ENCODE measurements at regions not wholly inside any gene's neighbourhood (a gene's known extent, or its start where the extent isn't known, plus 50 kb on each side); places are given as distances from the start of the nearest gene placed in this dataset.

GRCh38 chr4:33193109-33193508 is 2472.9 kb downstream of the PCDH7 start:
- Mint-ChIP-seq H3K36me3 (ENCODE audit: insufficient read depth) (no peaks in the 10 kb centered on the region), H3K4me3 (no peak overlapping the region), H3K27me3 (no peaks in the 10 kb centered on the region), H3K27ac (ENCODE audit: low read depth) (no peak overlapping the region), H3K4me1 (no peaks in the 10 kb centered on the region), H3K9me3 (peaks cover 15% of the 10 kb centered on the region)
- DNase-seq (ENCODE audit: low spot score in 2 of 2) (no peak), ATAC-seq (replicated peaks; ENCODE audit: extremely low read depth, poor library complexity, severe bottlenecking) (no peak)

GRCh38 chr4:33200377-33200776 is 2480.2 kb downstream of the PCDH7 start:
- ATAC-seq (replicated peaks; ENCODE audit: extremely low read depth, poor library complexity, severe bottlenecking) (no peak), DNase-seq (ENCODE audit: low spot score in 2 of 2) (no peak)
- Mint-ChIP-seq H3K27me3 (no peaks in the 10 kb centered on the region), H3K9me3 (peaks cover 29% of the 10 kb centered on the region), H3K36me3 (ENCODE audit: insufficient read depth) (no peaks in the 10 kb centered on the region), H3K27ac (ENCODE audit: low read depth) (no peak overlapping the region), H3K4me3 (no peak overlapping the region), H3K4me1 (no peaks in the 10 kb centered on the region)

DNA sequence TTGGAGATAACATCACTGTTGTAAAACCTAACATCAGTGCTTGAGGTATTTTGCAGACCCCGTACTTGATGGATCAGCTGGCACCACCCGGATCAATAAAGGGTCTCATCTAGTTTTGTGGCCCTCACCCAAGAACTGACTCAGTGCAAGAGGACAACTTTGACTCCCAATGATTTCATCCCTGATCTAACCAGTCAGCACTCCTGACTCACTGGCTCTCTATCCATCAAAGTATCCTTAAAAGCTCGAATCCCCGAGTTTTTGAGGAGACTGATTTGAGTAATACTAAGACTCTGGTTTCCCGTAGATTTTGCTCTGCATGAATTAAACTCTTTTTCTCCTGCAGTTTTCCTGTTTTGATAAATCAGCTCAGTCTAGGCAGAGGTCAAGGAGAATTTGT is 2498.1 kb downstream of the PCDH7 start:
- DNase-seq (ENCODE audit: low spot score in 2 of 2) (no peak), ATAC-seq (replicated peaks; ENCODE audit: extremely low read depth, poor library complexity, severe bottlenecking) (no peak)
- no peaks in the 10 kb centered on the region for H3K4me1 Mint-ChIP-seq
- no peaks in the 10 kb centered on the region for H3K36me3 Mint-ChIP-seq (ENCODE audit: insufficient read depth)
- no peak overlapping the region for H3K4me3 Mint-ChIP-seq
- no peak overlapping the region for H3K27ac Mint-ChIP-seq (ENCODE audit: low read depth)
- peaks cover 10% of the 10 kb centered on the region for H3K9me3 Mint-ChIP-seq
- no peaks in the 10 kb centered on the region for H3K27me3 Mint-ChIP-seq

DNA sequence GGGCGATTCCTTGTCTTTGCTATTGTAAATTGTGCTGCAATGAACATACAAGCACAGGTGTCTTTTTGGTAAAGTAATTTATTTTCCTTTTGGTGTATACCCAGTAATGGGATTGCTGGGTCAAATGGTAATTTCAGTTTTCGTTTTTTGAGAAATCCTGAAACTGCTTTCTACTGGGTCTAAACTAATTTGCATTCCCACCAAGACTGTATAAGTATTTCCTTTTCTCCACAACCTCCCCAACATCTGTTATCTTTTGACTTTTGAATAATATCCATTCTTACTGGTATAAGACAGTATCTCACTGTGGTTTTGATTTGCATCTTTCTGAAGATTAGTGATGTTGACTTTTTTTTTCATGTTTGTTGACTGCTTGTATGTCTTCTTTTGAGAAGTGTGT is 2506.0 kb downstream of the PCDH7 start:
- no peak for ATAC-seq (replicated peaks; ENCODE audit: extremely low read depth, poor library complexity, severe bottlenecking)

GRCh38 chr4:33226783-33227182 is 2506.6 kb downstream of the PCDH7 start:
- no peaks in the 10 kb centered on the region for H3K4me1 Mint-ChIP-seq

More for the DNA sequence above, 2506.0 kb downstream of the PCDH7 start:
- Mint-ChIP-seq H3K27ac (ENCODE audit: low read depth) (no peak overlapping the region), H3K27me3 (no peaks in the 10 kb centered on the region), H3K4me1 (no peaks in the 10 kb centered on the region), H3K36me3 (ENCODE audit: insufficient read depth) (no peaks in the 10 kb centered on the region), H3K4me3 (no peak overlapping the region), H3K9me3 (peaks cover 24% of the 10 kb centered on the region)
- DNase-seq (ENCODE audit: low spot score in 2 of 2) = no peak

GRCh38 chr4:33255094-33255493 is 2534.9 kb downstream of the PCDH7 start:
- no peak for ATAC-seq (replicated peaks; ENCODE audit: extremely low read depth, poor library complexity, severe bottlenecking)
- no peak for DNase-seq (ENCODE audit: low spot score in 2 of 2)
- H3K4me1 Mint-ChIP-seq = no peaks in the 10 kb centered on the region
- H3K9me3 Mint-ChIP-seq = peaks cover 17% of the 10 kb centered on the region
- H3K27me3 Mint-ChIP-seq = no peaks in the 10 kb centered on the region
- H3K27ac Mint-ChIP-seq (ENCODE audit: low read depth) = no peak overlapping the region
- H3K4me3 Mint-ChIP-seq = no peak overlapping the region
- no peaks in the 10 kb centered on the region for H3K36me3 Mint-ChIP-seq (ENCODE audit: insufficient read depth)

More at GRCh38 chr4:33226783-33227182, 2506.6 kb downstream of the PCDH7 start:
- H3K27me3 Mint-ChIP-seq = no peaks in the 10 kb centered on the region
- H3K4me3 Mint-ChIP-seq = no peak overlapping the region
- H3K27ac Mint-ChIP-seq (ENCODE audit: low read depth) = no peak overlapping the region
- H3K9me3 Mint-ChIP-seq = peaks cover 30% of the 10 kb centered on the region
- ATAC-seq (replicated peaks; ENCODE audit: extremely low read depth, poor library complexity, severe bottlenecking) (no peak), DNase-seq (ENCODE audit: low spot score in 2 of 2) (no peak)
- H3K36me3 Mint-ChIP-seq (ENCODE audit: insufficient read depth) = no peaks in the 10 kb centered on the region

GRCh38 chr4:33255507-33255906 is 2535.3 kb downstream of the PCDH7 start:
- peaks cover 18% of the 10 kb centered on the region for H3K9me3 Mint-ChIP-seq
- no peaks in the 10 kb centered on the region for H3K36me3 Mint-ChIP-seq (ENCODE audit: insufficient read depth)
- no peaks in the 10 kb centered on the region for H3K27me3 Mint-ChIP-seq

GRCh38 chr4:33262824-33263223 is 2542.7 kb downstream of the PCDH7 start:
- Mint-ChIP-seq H3K36me3 (ENCODE audit: insufficient read depth) (peaks cover 2% of the 10 kb centered on the region), H3K27me3 (no peaks in the 10 kb centered on the region), H3K27ac (ENCODE audit: low read depth) (no peak overlapping the region), H3K9me3 (peaks cover 38% of the 10 kb centered on the region), H3K4me1 (no peaks in the 10 kb centered on the region), H3K4me3 (no peak overlapping the region)
- ATAC-seq (replicated peaks; ENCODE audit: extremely low read depth, poor library complexity, severe bottlenecking) = no peak
- DNase-seq (ENCODE audit: low spot score in 2 of 2) = no peak

More at GRCh38 chr4:33255507-33255906, 2535.3 kb downstream of the PCDH7 start:
- DNase-seq (ENCODE audit: low spot score in 2 of 2) (no peak), ATAC-seq (replicated peaks; ENCODE audit: extremely low read depth, poor library complexity, severe bottlenecking) (no peak)
- H3K4me3 Mint-ChIP-seq = no peak overlapping the region
- no peak overlapping the region for H3K27ac Mint-ChIP-seq (ENCODE audit: low read depth)
- H3K4me1 Mint-ChIP-seq = no peaks in the 10 kb centered on the region

DNA sequence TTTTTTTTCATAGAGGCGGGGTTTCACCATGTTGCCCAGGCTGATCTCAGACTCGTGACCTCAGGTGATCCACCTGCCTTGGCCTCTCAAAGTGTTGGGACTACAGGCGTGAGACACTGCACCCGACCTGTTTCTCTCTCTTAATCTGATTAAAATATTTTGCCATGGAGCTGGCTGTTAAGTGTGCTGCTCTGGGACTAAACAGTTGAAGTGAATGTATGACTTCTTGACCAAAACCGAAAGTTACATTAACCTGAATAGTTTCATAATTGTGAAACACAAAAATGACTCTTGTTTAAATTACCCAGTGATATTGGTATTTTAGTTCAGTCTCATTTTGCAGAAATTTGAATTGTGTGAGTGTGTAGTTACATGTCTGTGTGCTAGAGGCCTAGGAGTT is 2548.6 kb downstream of the PCDH7 start:
- no peaks in the 10 kb centered on the region for H3K36me3 Mint-ChIP-seq (ENCODE audit: insufficient read depth)
- ATAC-seq (replicated peaks; ENCODE audit: extremely low read depth, poor library complexity, severe bottlenecking) (no peak), DNase-seq (ENCODE audit: low spot score in 2 of 2) (no peak)
- no peaks in the 10 kb centered on the region for H3K27me3 Mint-ChIP-seq
- no peak overlapping the region for H3K27ac Mint-ChIP-seq (ENCODE audit: low read depth)
- H3K9me3 Mint-ChIP-seq = peaks cover 29% of the 10 kb centered on the region
- no peaks in the 10 kb centered on the region for H3K4me1 Mint-ChIP-seq
- H3K4me3 Mint-ChIP-seq = no peak overlapping the region

GRCh38 chr4:33270403-33270802 is 2550.2 kb downstream of the PCDH7 start:
- ATAC-seq (replicated peaks; ENCODE audit: extremely low read depth, poor library complexity, severe bottlenecking) (no peak), DNase-seq (ENCODE audit: low spot score in 2 of 2) (no peak)
- Mint-ChIP-seq H3K4me1 (no peaks in the 10 kb centered on the region), H3K9me3 (peaks cover 22% of the 10 kb centered on the region), H3K27ac (ENCODE audit: low read depth) (no peak overlapping the region), H3K27me3 (no peaks in the 10 kb centered on the region), H3K36me3 (ENCODE audit: insufficient read depth) (no peaks in the 10 kb centered on the region), H3K4me3 (no peak overlapping the region)

- ATAC-seq (replicated peaks; ENCODE audit: extremely low read depth, poor library complexity, severe bottlenecking) (no peak), DNase-seq (ENCODE audit: low spot score in 2 of 2) (no peak)
- Mint-ChIP-seq H3K27ac (ENCODE audit: low read depth) (no peak overlapping the region), H3K4me3 (no peak overlapping the region), H3K9me3 (peaks cover 17% of the 10 kb centered on the region), H3K4me1 (no peaks in the 10 kb centered on the region), H3K36me3 (ENCODE audit: insufficient read depth) (no peaks in the 10 kb centered on the region), H3K27me3 (no peaks in the 10 kb centered on the region)
Measured at GRCh38 chr4:33272722-33273121, 2552.6 kb downstream of the PCDH7 start.

GRCh38 chr4:33283818-33284217 is 2563.6 kb downstream of the PCDH7 start:
- H3K27ac Mint-ChIP-seq (ENCODE audit: low read depth) = no peak overlapping the region
- no peak overlapping the region for H3K4me3 Mint-ChIP-seq
- H3K4me1 Mint-ChIP-seq = no peaks in the 10 kb centered on the region
- H3K9me3 Mint-ChIP-seq = peaks cover 32% of the 10 kb centered on the region
- H3K36me3 Mint-ChIP-seq (ENCODE audit: insufficient read depth) = no peaks in the 10 kb centered on the region
- DNase-seq (ENCODE audit: low spot score in 2 of 2) = no peak
- no peaks in the 10 kb centered on the region for H3K27me3 Mint-ChIP-seq
- no peak for ATAC-seq (replicated peaks; ENCODE audit: extremely low read depth, poor library complexity, severe bottlenecking)

DNA sequence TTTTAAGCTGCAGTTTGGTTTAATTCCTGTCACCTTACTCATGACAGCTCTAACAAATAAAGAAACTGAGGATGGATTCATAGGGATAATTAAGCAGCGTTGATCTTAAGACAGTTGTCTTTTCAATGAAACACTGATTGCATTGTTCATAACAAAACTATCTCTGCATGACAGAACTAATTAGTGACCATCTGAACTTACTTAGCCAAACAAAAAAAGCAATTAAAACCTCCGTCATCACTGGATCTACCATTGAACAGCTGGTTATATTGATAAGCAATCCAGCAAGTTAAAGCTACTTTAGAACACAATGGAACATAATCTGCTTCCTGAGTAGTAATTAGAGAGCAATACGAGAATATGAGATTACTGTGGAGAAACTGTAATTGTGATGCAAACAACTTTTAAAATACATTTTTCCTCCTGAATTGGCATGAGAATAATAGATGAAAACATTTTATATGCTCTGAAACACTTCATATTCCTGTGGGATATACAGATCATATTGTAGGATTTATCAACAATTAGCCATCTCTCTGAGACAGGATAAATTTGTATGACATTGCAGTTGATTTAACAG is 2576.8 kb downstream of the PCDH7 start:
- Mint-ChIP-seq H3K27me3 (no peaks in the 10 kb centered on the region), H3K4me1 (no peaks in the 10 kb centered on the region), H3K27ac (ENCODE audit: low read depth) (no peak overlapping the region), H3K4me3 (no peak overlapping the region), H3K9me3 (peaks cover 18% of the 10 kb centered on the region), H3K36me3 (ENCODE audit: insufficient read depth) (peaks cover 2% of the 10 kb centered on the region)
- DNase-seq (ENCODE audit: low spot score in 2 of 2) = no peak
- no peak for ATAC-seq (replicated peaks; ENCODE audit: extremely low read depth, poor library complexity, severe bottlenecking)
